HUES64 (cell line): ENCODE measurements at regions not wholly inside any gene's neighbourhood (a gene's known extent, or its start where the extent isn't known, plus 50 kb on each side); places are given as distances from the start of the nearest gene placed in this dataset.

Experiments used
- H3K27ac ChIP-seq: 2 replicates; pipeline ENCODE4 v1.7.0; 2013; ENCODE audit warnings: low read depth, low read length, inconsistent platforms
- H3K27me3 ChIP-seq: 2 replicates; pipeline ENCODE4 v1.6.1; 2013; ENCODE audit warnings: mild to moderate bottlenecking, low read length; ENCODE audit not compliant: insufficient read depth
- H3K36me3 ChIP-seq: 2 replicates; pipeline ENCODE4 v1.6.1; 2013; ENCODE audit warnings: mild to moderate bottlenecking, low read length; ENCODE audit not compliant: insufficient read depth
- H3K4me1 ChIP-seq: 2 replicates; pipeline ENCODE4 v1.6.1; 2013; ENCODE audit warnings: mild to moderate bottlenecking, low read length, moderate library complexity; ENCODE audit not compliant: insufficient read depth
- H3K4me3 ChIP-seq: 2 replicates; pipeline ENCODE4 v1.5.1; 2013; ENCODE audit warnings: mild to moderate bottlenecking, low read length, moderate library complexity
- H3K9ac ChIP-seq: 2 replicates; pipeline ENCODE4 v1.6.1; 2013; ENCODE audit warnings: mild to moderate bottlenecking, low read depth, low read length
- H3K9me3 ChIP-seq: 2 replicates; pipeline ENCODE4 v1.6.1; 2013; ENCODE audit warnings: low read depth, low read length; ENCODE audit not compliant: insufficient read depth
- WGBS: fragments of 150-250, 120-280 bp; methylation state at CpG from one replicate; pipeline ENCODE4 v1.1.7; 2013; ENCODE audit warnings: missing lambda C conversion rate; 5-methylcytosine and 5-hydroxymethylcytosine counted together

GRCh38 chr11:81744336-81745116 is 989.1 kb downstream of the FAM181B start:
- peaks cover 3% of the 10 kb centered on the region; the same call in 1 of the 2 replicates for H3K9me3 ChIP-seq
- no peaks in the 10 kb centered on the region for H3K27me3 ChIP-seq
- no peaks in the 10 kb centered on the region for H3K36me3 ChIP-seq
- no peak overlapping the region for H3K27ac ChIP-seq
- H3K4me1 ChIP-seq, result no peaks in the 10 kb centered on the region
- no peak overlapping the region for H3K4me3 ChIP-seq
- 93% methylated on average over 35 of the region's 35 CpGs for WGBS
- no peak overlapping the region for H3K9ac ChIP-seq

DNA sequence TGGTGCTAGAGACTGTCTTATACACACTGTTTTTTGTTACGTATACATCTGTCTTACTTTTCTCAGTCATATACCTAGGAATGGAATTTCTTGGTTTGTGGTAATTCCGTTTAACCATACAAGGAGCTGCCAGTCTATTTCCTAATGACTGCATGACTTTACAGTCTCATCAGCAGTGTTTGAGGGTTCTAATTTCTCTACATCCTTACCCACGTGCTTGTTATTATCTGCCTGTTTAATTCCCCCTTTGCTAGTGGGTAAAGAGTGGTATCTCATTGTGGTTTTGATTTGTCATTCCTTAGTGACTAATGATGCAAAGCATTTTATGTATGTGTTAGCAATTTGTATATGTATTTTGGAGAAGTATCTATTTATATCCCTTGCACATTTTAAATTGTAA is 1008.0 kb downstream of the FAM181B start:
- Histone ChIP-seq H3K27ac (no peak overlapping the region), H3K9ac (no peak overlapping the region), H3K4me3 (no peak overlapping the region), H3K36me3 (no peaks in the 10 kb centered on the region), H3K27me3 (no peaks in the 10 kb centered on the region), H3K9me3 (peaks cover 15% of the 10 kb centered on the region), H3K4me1 (no peaks in the 10 kb centered on the region)
- WGBS, result 100% methylated on average over 1 of the region's 3 CpGs

DNA sequence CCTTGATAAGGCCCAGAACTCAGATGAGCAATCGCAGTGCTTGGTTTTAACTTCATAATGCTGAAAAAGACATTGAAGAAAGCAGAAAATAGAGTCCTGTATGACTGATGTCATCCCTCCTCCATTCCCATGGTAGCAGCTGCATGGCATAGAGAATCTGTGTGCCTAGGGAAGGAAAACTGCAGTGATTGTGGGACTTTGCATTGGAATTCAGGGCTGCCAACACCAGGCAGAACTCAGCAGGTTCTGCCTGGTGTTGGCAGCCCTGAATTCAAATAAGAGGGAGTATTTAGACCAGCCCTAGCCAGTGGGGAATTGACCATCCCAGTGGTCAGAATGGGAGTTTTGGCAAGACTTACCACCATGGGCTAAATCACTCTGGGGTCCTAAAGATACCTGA is 1016.0 kb downstream of the FAM181B start:
- Histone ChIP-seq H3K27me3 (no peaks in the 10 kb centered on the region), H3K4me1 (no peaks in the 10 kb centered on the region), H3K9ac (no peak overlapping the region), H3K9me3 (no peaks in the 10 kb centered on the region), H3K27ac (no peak overlapping the region), H3K4me3 (no peak overlapping the region), H3K36me3 (no peaks in the 10 kb centered on the region)
- 100% methylated on average over 1 of the region's 1 CpG for WGBS

GRCh38 chr11:81707881-81708280 is 1025.8 kb downstream of the FAM181B start:
- no peaks in the 10 kb centered on the region for H3K27me3 ChIP-seq
- 73% methylated on average over 1 of the region's 1 CpG for WGBS
- no peak overlapping the region for H3K9ac ChIP-seq
- no peaks in the 10 kb centered on the region for H3K36me3 ChIP-seq
- no peaks in the 10 kb centered on the region for H3K9me3 ChIP-seq
- H3K4me3 ChIP-seq, result no peak overlapping the region
- H3K27ac ChIP-seq, result no peak overlapping the region
- H3K4me1 ChIP-seq, result no peaks in the 10 kb centered on the region

GRCh38 chr11:81705283-81705682 is 1028.4 kb downstream of the FAM181B start:
- Histone ChIP-seq H3K9me3 (no peaks in the 10 kb centered on the region), H3K27me3 (no peaks in the 10 kb centered on the region), H3K4me1 (no peaks in the 10 kb centered on the region), H3K9ac (no peak overlapping the region), H3K27ac (no peak overlapping the region), H3K36me3 (no peaks in the 10 kb centered on the region), H3K4me3 (no peak overlapping the region)
- WGBS, result 97% methylated on average over 3 of the region's 3 CpGs

DNA sequence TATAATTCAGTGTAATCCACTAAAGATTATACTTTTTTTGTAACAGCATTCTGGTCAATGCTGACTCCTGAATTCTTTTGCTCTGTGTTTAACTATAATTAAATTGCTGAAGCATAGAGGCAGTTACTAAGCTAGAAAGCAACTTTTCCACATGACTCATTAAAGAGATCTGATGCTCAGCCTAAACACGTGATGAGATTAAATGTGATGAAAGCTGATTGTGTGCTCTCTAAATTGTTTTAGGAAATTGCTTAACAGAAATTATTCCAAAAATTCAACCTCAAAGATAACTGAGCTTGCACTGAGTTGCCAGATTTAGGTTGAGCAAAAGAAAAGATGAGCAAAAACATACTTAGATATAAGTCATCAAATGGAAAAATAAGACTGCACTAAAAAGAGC is 1033.6 kb downstream of the FAM181B start:
- Histone ChIP-seq H3K4me1 (no peaks in the 10 kb centered on the region), H3K9me3 (no peaks in the 10 kb centered on the region), H3K27ac (no peak overlapping the region), H3K4me3 (no peak overlapping the region), H3K27me3 (no peaks in the 10 kb centered on the region), H3K36me3 (no peaks in the 10 kb centered on the region), H3K9ac (no peak overlapping the region)
- no CpG with 5 or more reads among the region's 1 CpG for WGBS

DNA sequence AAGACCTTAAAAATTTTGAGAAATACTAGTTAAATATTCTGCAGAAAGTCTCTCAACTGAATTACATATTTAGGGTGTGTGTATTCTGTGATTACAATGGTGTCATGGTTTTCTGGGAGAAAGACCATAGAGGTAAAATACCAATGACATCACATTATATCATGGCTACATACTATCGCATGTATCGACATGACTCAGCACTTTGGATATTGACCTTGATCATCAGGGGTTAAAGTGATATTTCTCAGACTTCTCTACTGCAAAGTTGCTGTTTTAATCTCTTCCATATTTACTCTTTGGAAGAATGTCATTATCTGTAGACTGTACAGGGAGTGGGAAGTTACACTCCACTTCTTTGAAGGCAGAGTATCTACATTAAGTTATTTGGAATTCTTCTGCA is 1046.6 kb downstream of the FAM181B start:
- Histone ChIP-seq H3K4me1 (no peaks in the 10 kb centered on the region), H3K27ac (no peak overlapping the region)
- 95% methylated on average over 2 of the region's 2 CpGs for WGBS

GRCh38 chr11:81674211-81674610 is 1059.5 kb downstream of the FAM181B start:
- H3K4me3 ChIP-seq, result no peak overlapping the region
- no peaks in the 10 kb centered on the region for H3K4me1 ChIP-seq
- no peak overlapping the region for H3K27ac ChIP-seq
- no peaks in the 10 kb centered on the region for H3K36me3 ChIP-seq
- H3K9me3 ChIP-seq, result no peaks in the 10 kb centered on the region
- no peak overlapping the region for H3K9ac ChIP-seq
- WGBS, result 87% methylated on average over 3 of the region's 3 CpGs
- no peaks in the 10 kb centered on the region for H3K27me3 ChIP-seq

More for the DNA sequence above, 1046.6 kb downstream of the FAM181B start:
- Histone ChIP-seq H3K4me3 (no peak overlapping the region), H3K9me3 (no peaks in the 10 kb centered on the region), H3K36me3 (no peaks in the 10 kb centered on the region), H3K27me3 (no peaks in the 10 kb centered on the region), H3K9ac (no peak overlapping the region)

GRCh38 chr11:81673001-81673400 is 1060.7 kb downstream of the FAM181B start:
- no peak overlapping the region for H3K4me3 ChIP-seq
- H3K9me3 ChIP-seq, result no peaks in the 10 kb centered on the region
- no peaks in the 10 kb centered on the region for H3K4me1 ChIP-seq
- H3K27me3 ChIP-seq, result no peaks in the 10 kb centered on the region
- H3K27ac ChIP-seq, result no peak overlapping the region
- no peak overlapping the region for H3K9ac ChIP-seq
- H3K36me3 ChIP-seq, result no peaks in the 10 kb centered on the region

- H3K9ac ChIP-seq, result no peak overlapping the region
- H3K9me3 ChIP-seq, result no peaks in the 10 kb centered on the region
- no peaks in the 10 kb centered on the region for H3K27me3 ChIP-seq
- H3K27ac ChIP-seq, result no peak overlapping the region
- no peaks in the 10 kb centered on the region for H3K4me1 ChIP-seq
- no peak overlapping the region for H3K4me3 ChIP-seq
- 96% methylated on average over 1 of the region's 1 CpG for WGBS
- H3K36me3 ChIP-seq, result no peaks in the 10 kb centered on the region
Measured at GRCh38 chr11:81669935-81670543, 1063.6 kb downstream of the FAM181B start.

GRCh38 chr11:81658722-81659121 is 1074.9 kb downstream of the FAM181B start:
- WGBS, result 66% methylated on average over 1 of the region's 1 CpG
- H3K9me3 ChIP-seq, result no peaks in the 10 kb centered on the region
- H3K36me3 ChIP-seq, result no peaks in the 10 kb centered on the region
- no peaks in the 10 kb centered on the region for H3K27me3 ChIP-seq
- H3K27ac ChIP-seq, result no peak overlapping the region
- H3K4me1 ChIP-seq, result no peaks in the 10 kb centered on the region
- H3K4me3 ChIP-seq, result no peak overlapping the region
- no peak overlapping the region for H3K9ac ChIP-seq
